NCI-H146 treated with DMSO at 0.1 percent for 48 hours (cell line): ENCODE measurements at regions not wholly inside any gene's neighbourhood (a gene's known extent, or its start where the extent isn't known, plus 50 kb on each side); places are given as distances from the start of the nearest gene placed in this dataset.

Experiments used
- DNase-seq: peaks from one replicate; lab custom pipeline; 2025; ENCODE audit not compliant: unreplicated experiment; lab: John Stamatoyannopoulos, UW

DNA sequence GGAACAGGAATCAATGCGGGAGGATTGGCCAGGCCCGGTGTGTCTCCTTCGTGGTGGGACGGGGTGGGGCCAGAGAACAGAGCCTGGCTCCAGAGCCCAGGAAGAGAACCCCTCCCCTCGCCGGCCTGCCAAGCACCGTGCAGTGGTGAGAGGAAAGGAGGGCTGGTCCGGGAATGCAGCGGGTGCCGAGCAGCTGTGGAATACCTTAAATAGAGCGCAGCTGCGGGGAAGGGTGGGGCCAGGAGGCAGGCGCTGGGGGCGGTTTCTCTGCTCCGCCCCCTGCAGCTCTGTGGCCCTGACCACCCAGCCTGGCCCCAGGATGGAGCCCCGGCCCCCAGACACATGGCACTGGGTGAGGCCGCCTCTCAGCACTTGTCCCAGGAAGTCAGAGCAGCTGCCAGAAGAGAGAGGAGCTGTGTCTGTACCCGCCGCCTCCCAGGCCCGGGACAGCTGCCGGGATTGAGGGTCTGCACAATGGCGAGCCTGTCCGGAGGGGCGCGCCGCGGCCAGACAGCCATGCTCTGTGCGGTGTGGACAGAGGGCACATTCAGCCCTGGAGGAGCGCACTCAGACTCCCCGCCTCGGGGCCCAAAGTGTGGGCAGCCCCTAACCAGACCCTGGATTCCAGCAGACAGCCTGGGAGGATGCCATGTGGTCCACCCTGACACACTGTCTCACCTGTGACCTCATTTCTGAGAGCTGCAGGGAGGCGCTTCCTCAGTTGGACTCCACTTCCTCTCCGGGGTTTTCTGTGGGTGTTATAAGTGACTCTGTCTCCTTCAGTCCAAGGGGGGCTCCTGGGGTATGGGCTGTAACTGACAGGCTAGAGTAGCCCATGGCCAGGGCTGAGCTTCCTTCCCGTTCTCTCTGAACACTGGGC lies 268.8 kb downstream of the SEC14L1 start:
- no peak for DNase-seq

DNA sequence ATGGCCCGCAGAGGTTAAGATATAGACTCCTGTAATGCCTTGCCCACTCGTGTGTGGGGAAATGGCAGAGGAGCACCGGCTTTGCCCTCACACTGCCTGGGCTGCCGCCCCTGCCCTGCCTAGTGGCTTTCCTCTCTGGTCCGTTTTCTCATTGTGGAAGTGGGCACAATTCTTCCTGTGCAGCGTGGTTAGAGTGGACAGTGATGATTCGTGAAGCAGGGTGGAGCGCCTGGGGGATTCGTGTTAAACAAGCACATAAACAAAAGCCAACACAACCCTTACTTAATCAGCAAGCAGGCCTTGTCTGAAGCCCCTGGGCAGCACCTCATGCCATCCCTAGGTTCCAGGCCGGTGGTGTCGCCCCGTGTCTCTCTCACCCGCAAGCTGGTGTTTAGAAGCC lies 269.7 kb downstream of the SEC14L1 start:
- DNase-seq = no peak

DNA sequence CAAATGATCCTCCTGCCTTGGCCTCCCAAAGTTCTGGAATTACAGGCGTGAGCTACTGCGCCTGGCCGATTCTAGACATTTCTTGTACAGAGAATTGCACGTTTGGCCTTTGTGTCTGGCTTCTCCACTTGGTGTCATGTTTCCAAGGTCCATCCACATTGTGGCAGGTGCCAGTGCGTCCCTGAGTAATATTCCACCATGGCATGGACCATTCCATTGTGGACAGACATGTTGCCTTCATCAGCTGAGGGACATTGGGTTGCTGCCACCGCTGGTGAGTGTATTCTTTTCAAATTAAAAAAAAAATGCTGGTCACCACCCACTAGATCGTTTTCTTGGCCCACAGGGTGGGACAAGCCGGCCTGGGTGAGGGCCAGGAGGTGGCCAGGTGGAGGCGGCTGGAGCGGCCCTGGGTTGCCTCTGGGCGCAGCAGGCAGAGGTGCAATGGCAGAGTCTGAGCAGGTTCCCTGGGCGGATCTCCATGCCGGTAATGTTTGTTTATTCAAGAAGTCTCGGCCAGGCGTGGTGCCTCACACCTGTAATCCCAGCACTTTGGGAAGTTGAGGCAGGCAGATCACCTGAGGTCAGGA lies 274.1 kb downstream of the SEC14L1 start:
- no peak for DNase-seq

DNA sequence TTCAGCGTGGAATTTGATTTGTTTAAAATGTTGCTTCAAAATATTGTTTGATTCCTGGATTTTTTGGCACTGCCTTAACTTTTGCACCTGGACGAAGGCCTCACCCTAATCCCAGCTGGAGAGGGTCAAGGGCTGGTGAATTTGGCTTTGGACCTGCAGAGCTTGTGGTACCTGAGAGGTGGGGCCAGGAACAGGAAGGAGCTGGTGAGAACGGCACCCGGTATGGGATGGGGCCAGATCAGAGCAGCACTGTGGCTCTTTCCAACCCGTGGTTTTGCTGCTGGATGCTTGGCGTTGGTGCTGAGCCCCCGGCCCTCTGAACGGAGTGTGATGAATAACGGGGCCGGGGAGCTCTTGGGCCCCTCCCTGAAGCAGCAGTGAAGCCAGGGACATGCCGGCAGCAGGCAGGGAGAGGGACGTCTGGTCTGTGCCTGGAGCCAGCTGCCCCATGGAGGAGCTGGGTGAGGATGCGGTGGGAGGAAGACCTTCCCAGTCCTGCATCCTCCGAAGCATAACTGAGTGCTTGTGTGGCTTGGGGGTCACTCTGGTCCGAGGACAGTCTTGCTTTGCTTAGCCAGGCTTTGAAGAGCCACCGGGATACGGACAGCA lies 275.4 kb downstream of the SEC14L1 start:
- no peak for DNase-seq

DNA sequence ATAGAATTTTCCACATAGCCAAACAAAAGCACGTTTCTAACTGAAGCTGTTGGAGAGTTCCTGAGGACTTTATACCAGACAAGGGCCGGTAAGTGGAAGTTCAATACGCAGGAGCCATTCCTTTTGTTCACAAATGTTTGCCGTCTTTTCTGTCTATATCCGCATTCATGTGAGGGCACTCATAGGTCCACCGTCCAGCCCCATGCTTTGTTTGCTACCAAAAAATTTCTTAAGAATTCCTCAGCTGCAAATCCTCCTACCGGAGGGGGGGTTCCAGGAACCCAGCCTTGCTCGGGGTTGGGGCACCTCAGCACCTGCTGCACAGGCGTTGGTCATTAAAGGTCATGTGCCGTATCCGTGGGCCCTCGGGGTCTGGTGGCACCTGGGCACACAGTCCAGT lies 276.8 kb downstream of the SEC14L1 start:
- no peak for DNase-seq

DNA sequence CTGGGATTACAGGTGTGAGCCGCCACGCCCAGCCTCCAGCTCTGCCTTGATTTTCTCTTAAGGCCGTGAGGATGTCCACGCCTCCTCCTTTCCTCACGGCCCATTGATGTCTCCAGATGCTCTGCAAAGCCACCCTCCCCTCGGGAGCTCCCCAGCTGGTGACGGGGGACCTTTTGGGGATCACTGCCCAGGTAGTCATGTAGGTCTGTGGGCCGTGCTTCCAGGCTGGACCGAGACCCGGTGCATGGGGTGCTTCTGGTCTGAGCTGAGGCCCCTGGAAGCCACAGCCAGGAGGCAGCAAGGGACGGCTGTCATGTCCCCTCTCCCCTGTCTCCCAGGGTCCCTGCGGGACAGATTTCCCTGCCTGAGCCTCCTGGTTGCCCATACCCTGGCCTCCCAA lies 277.8 kb downstream of the SEC14L1 start:
- DNase-seq = no peak

DNA sequence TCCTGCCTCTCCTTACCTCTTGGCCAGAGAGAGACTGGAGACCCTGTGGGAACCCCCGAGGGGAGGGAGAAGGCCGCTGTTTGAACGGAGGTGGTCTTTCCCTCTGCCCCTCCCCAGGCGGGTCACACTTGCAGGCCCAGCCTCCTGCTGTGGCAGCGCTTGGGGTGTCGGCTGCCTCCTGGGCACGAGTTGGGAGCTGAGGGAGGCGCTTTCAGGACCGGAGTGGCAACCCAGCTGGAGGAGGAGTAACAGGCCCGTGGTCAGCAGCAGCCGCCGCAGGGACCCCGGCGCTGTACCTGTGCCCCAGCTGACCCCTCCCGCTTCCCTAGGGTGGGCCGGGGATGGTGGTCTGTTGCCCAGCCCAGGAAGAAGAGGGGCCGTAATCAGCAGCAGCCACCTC lies 278.3 kb downstream of the SEC14L1 start:
- DNase-seq = no peak

DNA sequence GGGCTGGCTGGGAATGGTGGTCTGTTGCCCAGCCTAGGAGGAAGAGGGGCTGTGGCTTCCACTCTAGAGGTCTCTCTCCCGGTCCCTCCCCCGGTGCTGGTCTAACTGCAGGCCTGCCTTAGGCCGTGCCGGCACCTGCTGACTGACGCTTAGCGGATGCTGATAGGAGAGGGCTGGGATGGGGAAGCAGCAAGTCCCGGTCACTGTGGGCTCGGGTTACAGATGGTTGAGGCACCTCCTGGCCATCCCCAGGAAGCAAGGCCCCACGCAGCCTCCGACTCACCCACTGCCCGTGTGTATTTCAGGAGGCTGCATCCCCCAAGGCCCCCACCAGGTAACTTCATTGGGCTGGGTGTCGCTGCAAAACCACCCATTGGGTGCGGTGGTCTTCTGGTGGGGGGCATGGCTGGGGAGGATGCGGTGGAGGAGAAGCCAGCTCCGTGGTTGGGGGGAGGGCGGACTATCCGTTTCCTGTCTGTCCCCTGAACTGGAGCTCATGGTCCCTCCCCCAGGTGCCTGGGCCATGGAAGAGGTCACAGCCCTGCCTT lies 278.9 kb downstream of the SEC14L1 start:
- peak; percentile 5 for DNase-seq

DNA sequence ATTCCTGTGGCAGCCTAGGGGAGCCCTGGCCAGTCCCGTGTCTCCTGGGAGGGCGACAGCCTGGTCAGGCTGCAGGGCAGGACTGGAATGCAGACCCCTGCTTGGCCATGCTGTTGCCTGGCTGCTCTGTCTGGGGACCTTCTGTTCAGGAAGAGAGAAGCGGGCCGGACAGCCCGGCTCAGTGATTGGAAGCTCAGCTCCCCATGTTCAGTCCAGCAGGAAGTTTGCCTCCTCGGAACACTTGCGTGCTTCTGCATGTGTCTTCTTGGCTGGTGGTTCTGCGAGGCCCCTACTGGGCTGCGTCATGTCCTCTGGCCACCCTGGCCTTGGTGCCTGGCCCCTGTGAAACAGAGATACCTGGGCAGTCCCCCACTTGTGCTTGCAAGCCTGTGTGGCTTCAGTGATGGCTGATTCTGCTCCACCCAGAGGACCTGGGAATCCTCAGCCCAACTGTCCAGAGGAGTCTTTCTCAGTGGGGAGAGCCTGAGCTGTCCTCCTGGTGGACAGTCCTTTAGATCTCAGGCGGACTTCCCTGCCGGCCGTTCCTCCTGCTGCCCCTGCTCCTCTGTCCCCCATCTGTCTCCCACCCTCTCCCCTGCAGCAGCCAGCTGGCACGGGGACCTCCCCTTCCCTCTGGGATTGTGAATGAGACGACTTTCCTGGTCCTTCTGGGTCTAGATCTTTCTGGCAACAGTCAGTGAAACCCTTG lies 279.5 kb downstream of the SEC14L1 start:
- DNase-seq = no peak

DNA sequence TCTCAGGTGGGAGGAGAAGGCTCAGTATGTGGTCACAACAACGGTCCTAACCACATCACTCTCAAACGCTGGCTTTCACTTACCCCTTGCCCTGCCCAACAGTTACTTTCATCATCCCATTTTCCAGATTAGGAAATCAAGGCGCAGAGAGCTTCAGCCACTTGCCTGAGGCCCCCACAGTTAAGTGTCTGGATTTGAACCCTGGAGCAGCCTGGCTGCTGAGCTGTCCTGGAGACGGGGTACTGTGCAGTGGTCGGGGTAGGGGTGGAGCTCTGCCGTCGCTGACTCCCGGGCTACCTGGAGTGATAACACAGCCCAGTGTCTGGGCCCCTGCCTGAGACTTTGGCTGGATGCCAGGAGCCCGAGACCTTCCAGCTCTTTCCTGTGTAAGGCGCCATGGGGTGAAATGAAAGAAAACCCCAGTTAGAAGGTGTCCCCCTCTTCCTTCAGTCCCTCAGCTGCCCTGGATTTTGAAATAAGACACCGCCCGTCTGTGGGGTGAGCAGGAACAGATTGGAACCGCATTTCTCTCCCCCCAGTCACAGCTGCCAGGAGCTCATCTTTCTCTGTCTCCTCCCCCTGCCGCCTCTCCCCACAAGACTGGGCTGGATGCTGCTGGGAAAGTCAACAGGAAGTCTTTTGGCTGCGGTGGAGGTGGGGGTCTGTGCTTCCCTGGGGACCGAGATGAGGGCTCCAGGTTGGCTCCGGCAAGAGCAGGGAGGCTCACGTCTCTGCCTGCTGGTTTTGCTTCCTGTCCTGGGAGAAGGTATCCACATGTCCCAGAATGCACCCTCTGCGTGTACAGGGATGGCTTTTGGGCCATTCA lies 280.2 kb downstream of the SEC14L1 start:
- DNase-seq = peak; percentile 89

DNA sequence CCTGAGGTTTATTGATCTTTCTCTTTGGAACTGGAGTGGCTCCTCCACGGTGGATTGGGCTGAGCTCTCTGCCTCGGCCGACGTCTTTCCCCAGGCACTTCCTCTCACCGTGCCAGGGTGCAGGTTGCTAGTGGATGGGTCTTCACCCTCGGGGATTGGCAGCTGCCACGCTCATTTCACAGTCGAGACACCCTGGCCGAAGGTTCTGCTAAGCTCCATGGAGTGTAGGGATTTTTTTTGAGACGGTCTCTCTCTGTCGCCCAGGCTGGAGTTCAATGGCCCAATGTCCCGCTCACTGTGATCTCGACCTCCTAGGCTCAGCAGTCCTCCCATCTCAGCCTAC lies 280.8 kb downstream of the SEC14L1 start:
- no peak for DNase-seq

DNA sequence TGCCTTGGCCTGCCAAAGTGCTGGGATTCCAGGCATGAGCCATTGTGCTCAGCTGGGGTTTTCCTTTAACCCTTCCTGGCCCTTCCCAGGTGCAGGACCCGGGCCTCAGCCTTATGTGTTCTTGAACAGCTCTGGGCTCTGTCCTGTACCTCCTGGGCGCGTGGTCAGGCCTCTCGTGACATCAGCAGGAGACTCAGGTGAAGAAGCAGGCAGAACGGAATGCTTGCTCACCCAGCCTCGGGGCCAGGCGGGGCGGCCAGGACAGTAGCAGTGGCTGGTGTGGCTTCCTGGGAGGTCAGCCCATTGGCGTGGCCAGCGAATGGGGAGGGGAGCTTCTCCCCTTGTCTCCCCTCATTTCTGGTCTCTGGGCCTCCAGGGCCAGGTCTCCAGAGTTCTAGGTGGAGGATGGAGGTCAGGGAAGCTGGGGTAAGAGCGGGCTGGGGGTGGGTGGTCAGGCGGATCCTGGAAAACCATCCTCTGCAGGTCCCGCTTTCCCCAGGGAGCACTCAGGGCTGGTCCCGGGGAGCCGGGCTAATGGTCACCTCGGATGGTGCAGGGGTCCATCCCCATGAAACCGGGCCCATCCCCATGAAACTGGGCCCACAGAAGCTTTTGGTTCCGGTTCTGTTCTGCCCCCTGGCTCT lies 281.5 kb downstream of the SEC14L1 start:
- no peak for DNase-seq

DNA sequence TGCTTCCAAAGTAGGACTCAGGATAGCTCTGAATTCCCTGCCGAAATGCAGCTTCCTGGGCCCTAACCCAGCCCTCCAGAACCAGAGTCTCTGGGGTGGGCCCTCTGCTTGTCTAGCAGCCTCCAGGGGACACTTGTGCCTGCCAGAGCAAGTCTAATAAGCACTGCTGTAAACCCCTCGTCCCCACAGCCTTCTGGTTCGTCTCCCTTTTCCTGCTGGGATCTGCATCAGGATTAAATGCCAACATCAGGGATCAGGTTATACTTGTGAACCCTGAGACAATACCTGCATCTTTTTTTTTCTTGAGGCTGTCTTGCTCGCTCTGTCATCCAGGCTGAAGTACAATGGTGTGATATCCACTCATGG lies 282.0 kb downstream of the SEC14L1 start:
- no peak for DNase-seq

DNA sequence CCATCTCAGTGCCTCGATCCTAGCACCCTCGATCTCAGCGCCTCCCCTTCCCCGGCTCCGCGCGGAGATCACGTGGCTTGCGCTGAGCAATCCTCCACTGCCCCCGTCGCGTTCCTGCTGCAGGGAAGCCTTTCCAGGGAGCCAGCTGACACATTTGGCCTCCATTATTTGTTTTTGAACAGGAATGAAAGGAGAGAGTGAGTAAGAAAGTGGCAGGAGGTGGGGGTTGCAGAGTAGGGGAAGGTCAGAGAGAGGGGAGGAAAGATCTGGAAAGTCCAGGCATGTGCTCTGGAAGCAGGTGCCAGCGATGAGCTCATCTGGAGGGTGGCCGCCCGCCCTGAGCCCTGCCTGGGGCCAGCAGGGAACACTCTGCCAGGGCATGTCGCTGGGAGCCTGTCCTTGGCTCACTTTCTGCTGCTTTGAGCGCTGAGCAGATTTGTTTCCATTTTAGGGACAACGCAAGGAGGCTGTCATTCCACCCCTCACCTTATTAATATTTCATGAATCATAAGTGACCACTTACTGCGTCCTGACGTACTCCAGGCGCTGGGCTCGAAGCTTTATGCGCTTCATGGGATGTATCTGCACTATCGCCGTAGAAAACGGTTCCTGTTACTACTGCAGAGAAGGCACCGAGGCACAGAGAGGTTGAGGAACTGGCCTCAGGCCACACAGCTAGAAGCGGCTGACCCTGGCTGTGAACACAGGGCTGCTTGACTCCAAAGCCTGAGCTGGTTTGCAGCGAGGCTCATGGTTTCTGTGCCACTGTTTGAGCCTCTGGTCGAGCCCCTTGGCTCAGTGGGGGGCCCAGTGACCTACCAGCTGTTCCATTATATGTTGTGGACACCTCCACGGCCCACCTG lies 283.1 kb downstream of the SEC14L1 start:
- DNase-seq = no peak

DNA sequence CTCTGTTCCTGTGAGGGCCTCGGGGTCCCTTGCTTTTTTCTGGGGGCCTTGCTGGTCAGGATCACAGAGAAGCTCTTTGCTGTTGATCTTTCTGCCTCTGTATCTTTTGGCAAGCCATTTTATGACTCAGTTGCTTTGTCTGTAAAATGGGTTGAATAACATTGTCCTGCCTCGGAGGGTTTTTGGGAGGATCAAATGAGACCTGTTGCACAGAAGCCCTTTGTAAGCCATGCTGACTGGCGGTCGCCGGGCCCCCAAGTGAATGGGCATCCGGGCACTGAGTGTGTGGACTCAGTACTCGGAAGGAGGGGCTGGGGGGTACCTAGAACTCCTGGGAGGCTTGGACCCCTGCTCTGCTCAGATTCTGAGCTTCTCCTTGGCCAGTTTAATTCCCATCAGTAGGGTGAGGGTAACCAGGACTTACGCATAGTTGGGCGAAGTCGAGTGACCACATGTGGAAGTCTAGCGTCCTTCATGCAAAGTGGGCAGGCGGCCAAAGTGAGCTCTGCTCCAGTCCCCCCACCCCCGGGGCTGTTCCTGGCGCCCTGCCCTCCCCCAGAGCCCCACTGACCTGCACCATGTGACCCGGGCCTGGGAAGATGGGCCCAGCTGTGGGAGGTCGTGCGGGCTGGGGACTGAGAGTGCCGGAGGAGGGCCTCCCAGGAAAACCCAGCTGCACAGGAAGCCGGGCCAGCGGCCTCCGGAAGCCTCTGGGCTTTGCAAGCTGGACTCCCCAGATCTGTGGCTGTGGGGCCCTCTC lies 284.0 kb downstream of the SEC14L1 start:
- DNase-seq = no peak

DNA sequence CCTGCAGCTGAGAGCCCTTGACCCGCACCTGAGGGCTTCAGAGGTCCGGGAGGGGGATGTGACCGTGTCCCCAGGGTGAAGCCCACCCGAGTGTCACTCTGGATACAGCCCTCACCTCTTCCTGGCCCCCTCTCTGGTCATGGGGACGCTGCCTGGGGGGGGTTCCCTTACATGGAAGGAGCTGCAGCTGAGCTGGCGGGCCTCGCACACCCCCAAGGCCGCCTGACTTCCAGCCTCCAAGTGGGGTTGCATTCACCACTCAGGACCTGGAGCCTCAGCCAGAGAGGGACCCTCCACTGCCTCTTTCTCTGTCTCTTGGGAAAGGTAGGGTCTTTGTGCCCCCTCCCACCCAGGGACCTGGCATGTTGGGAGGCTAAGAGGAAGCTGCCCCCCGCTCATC lies 284.6 kb downstream of the SEC14L1 start:
- DNase-seq = no peak

DNA sequence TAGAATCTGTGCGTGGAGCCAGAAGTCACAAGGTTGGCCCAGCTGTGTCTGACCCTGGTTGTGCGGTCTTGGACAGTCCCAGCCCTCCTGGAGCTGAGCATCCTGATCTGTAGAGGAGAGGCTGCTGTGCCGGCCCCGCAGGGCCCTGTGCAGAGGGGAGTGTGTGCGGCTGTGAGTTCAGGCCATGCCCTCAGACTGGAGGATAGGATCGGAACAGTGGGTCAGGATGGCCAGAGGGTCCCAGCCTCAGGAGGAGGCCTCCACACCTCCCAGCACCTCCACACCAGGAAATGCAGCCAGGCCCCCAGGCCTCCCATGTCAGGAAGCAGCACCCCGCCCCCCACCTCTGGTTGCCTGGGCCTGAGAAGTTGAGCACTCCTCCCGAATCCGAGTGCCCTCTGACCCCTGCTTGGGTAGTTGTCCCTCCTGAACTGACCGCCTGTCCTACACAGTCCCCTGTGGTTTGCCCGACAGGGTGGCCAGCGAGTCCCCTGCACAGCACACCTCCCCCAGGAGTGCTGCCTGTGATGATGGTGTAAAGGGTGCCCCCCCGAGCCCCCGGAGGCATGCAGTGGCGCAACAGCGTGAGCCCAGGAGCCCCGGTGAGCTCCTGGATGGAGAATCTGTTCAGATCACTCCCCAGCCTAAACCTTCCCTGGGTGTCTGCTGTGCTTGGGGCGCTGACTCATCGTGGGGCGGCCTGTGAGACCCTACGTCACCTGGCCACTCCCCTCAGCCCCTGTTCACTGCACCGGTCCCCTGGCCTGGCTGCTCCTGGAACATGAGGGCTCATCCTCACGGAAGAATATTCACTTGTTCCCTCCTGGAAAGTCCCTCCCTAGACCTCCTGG lies 285.2 kb downstream of the SEC14L1 start:
- no peak for DNase-seq
